ENCODE measurements at regions not wholly inside any gene's neighbourhood (a gene's known extent, or its start where the extent isn't known, plus 50 kb on each side); places are given as distances from the start of the nearest gene placed in this dataset.

DNA sequence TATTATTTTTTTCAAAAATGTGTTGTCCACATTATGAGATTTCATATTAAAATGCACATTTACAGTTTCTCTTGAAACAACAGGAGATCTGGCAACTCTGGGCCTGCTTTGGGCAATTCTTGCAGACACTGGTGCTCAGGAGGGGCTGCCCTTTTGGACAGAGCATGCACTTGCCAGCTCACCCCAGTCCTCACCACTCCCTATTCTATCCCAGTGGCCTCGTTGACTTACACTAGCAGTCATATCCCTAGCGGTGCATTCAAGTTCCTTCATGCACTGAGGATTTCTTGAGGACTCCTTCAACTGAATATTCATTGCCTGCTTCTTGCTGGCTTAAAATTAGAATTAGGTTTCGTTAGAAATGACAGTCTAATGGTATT is 87.9 kb upstream of the FHL2 start:
- TF ChIP-seq, protein P1, sequence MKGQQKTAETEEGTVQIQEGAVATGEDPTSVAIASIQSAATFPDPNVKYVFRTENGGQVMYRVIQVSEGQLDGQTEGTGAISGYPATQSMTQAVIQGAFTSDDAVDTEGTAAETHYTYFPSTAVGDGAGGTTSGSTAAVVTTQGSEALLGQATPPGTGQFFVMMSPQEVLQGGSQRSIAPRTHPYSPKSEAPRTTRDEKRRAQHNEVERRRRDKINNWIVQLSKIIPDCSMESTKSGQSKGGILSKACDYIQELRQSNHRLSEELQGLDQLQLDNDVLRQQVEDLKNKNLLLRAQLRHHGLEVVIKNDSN (IDR thresholded peaks at IDR 0.05; ENCODE audit: borderline replicate concordance, low read depth), result no peak
- TF ChIP-seq YY1 (IDR thresholded peaks at IDR 0.05; ENCODE audit: low read depth), result no peak
- no peak for TF ChIP-seq JUND (IDR thresholded peaks at IDR 0.05)
- TF ChIP-seq, protein P2, sequence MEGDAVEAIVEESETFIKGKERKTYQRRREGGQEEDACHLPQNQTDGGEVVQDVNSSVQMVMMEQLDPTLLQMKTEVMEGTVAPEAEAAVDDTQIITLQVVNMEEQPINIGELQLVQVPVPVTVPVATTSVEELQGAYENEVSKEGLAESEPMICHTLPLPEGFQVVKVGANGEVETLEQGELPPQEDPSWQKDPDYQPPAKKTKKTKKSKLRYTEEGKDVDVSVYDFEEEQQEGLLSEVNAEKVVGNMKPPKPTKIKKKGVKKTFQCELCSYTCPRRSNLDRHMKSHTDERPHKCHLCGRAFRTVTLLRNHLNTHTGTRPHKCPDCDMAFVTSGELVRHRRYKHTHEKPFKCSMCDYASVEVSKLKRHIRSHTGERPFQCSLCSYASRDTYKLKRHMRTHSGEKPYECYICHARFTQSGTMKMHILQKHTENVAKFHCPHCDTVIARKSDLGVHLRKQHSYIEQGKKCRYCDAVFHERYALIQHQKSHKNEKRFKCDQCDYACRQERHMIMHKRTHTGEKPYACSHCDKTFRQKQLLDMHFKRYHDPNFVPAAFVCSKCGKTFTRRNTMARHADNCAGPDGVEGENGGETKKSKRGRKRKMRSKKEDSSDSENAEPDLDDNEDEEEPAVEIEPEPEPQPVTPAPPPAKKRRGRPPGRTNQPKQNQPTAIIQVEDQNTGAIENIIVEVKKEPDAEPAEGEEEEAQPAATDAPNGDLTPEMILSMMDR (IDR thresholded peaks at IDR 0.05), result no peak
- TF ChIP-seq MXI1 (IDR thresholded peaks at IDR 0.05; ENCODE audit: low read depth, low read length), result no peak
- TF ChIP-seq RFX5 (IDR thresholded peaks at IDR 0.05; ENCODE audit: low read length), result no peak
- no peak for TF ChIP-seq CHD2 (IDR thresholded peaks at IDR 0.05; ENCODE audit: low read length, partially characterized antibody)
- TF ChIP-seq EP300 (IDR thresholded peaks at IDR 0.05; ENCODE audit: borderline replicate concordance in 1 of 2, low read depth in 1 of 2, low read length in 1 of 2), result no peak
- TF ChIP-seq GABPA (IDR thresholded peaks at IDR 0.05; ENCODE audit: low read depth), result no peak
- TF ChIP-seq, protein P3, sequence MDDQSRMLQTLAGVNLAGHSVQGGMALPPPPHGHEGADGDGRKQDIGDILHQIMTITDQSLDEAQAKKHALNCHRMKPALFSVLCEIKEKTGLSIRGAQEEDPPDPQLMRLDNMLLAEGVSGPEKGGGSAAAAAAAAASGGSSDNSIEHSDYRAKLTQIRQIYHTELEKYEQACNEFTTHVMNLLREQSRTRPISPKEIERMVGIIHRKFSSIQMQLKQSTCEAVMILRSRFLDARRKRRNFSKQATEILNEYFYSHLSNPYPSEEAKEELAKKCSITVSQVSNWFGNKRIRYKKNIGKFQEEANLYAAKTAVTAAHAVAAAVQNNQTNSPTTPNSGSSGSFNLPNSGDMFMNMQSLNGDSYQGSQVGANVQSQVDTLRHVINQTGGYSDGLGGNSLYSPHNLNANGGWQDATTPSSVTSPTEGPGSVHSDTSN (IDR thresholded peaks at IDR 0.05), result no peak
- TF ChIP-seq SMC3 (IDR thresholded peaks at IDR 0.05; ENCODE audit: low read depth, low read length), result no peak
- no peak for TF ChIP-seq TEAD4 (IDR thresholded peaks at IDR 0.05; ENCODE audit: borderline replicate concordance, insufficient read depth)
- TF ChIP-seq SIN3A (IDR thresholded peaks at IDR 0.05; ENCODE audit: borderline replicate concordance, low read depth, low read length), result no peak

Measured in SK-N-SH (cell line).